ENCODE measurements at regions not wholly inside any gene's neighbourhood (a gene's known extent, or its start where the extent isn't known, plus 50 kb on each side); places are given as distances from the start of the nearest gene placed in this dataset.

- no peak for DNase-seq
- no peak for TF ChIP-seq CTCF (IDR thresholded peaks at IDR 0.05)
- peak in 2 of 8 donors; percentile 14 to 31 for ATAC-seq
- peaks cover 0 to under 1% (median 0%) of the 10 kb centered on the region in 11 donors for H3K9me3 ChIP-seq
- H3K36me3 ChIP-seq, result no peaks in the 10 kb centered on the region
- intact Hi-C loops (cut with DNase I), result no loop called here
- H3K27ac ChIP-seq, result no peak overlapping the region
- 60 to 63% methylated on average over 12 of the region's 12 CpGs for WGBS, 2 donors
- no peaks in the 10 kb centered on the region for H3K4me1 ChIP-seq
- H3K4me3 ChIP-seq, result no peak overlapping the region
- H3K27me3 ChIP-seq, result peaks cover 0 to 17% (median 5%) of the 10 kb centered on the region in 7 donors
Measured at GRCh38 chr1:10934150-10934818, 78.2 kb upstream of the TARDBP start.

- no peak for ATAC-seq
- 59 to 61% methylated on average over 8 of the region's 8 CpGs for WGBS, 2 donors
- TF ChIP-seq CTCF (IDR thresholded peaks at IDR 0.05), result no peak
- no peaks in the 10 kb centered on the region for H3K36me3 ChIP-seq
- H3K9me3 ChIP-seq, result no peaks in the 10 kb centered on the region
- H3K27me3 ChIP-seq, result peaks cover 0 to 17% (median 5%) of the 10 kb centered on the region in 7 donors
- DNase-seq, result no peak
- intact Hi-C loops (cut with DNase I), result no loop called here
- H3K27ac ChIP-seq, result no peak overlapping the region
- H3K4me3 ChIP-seq, result no peak overlapping the region
- H3K4me1 ChIP-seq, result peaks cover 0 to 7% (median 0%) of the 10 kb centered on the region in 9 donors
Measured at GRCh38 chr1:10935246-10935645, 77.2 kb upstream of the TARDBP start.

GRCh38 chr1:10935724-10936123 is 76.7 kb upstream of the TARDBP start:
- intact Hi-C loops (cut with DNase I), result no loop called here
- no peak overlapping the region for H3K27ac ChIP-seq
- H3K4me1 ChIP-seq, result peaks cover 0 to 10% (median 0%) of the 10 kb centered on the region in 9 donors
- no peaks in the 10 kb centered on the region for H3K9me3 ChIP-seq
- no peak for TF ChIP-seq CTCF (IDR thresholded peaks at IDR 0.05)
- DNase-seq (no peak), ATAC-seq (no peak)
- no peak overlapping the region for H3K4me3 ChIP-seq
- no peaks in the 10 kb centered on the region for H3K36me3 ChIP-seq
- H3K27me3 ChIP-seq, result peaks cover 0 to 17% (median 5%) of the 10 kb centered on the region in 7 donors
- WGBS, 2 donors, result 88 to 89% methylated on average over 7 of the region's 7 CpGs

- peaks cover 0 to 16% (median 5%) of the 10 kb centered on the region in 9 donors for H3K4me1 ChIP-seq
- no peaks in the 10 kb centered on the region for H3K36me3 ChIP-seq
- no peak for DNase-seq
- 77% methylated on average over 19 of the region's 19 CpGs for WGBS, 2 donors
- ATAC-seq, result no peak
- peaks cover 0 to 21% (median 5%) of the 10 kb centered on the region in 7 donors for H3K27me3 ChIP-seq
- TF ChIP-seq CTCF (IDR thresholded peaks at IDR 0.05), result no peak
- no peaks in the 10 kb centered on the region for H3K9me3 ChIP-seq
- intact Hi-C loops (cut with DNase I), result no loop called here
- no peak overlapping the region for H3K4me3 ChIP-seq
- no peak overlapping the region for H3K27ac ChIP-seq
Measured at GRCh38 chr1:10936998-10937901, 75.2 kb upstream of the TARDBP start.
